ENCODE measurements at regions not wholly inside any gene's neighbourhood (a gene's known extent, or its start where the extent isn't known, plus 50 kb on each side); places are given as distances from the start of the nearest gene placed in this dataset.

GRCh38 chr4:28760003-28760402, 1899.4 kb downstream of the STIM2 start:
- no peak for DNase-seq (ENCODE audit: low read depth)
- TF ChIP-seq CTCF (IDR thresholded peaks at IDR 0.05; ENCODE audit: low read depth, low read length, missing control alignments), result no peak
- in situ Hi-C loops (cut with HindIII; ENCODE audit: low sequenced_read_pairs), result no loop called here
- no peak overlapping the region for H3K4me3 ChIP-seq (ENCODE audit: low read depth, low read length)

GRCh38 chr4:28772066-28772465, 1911.4 kb downstream of the STIM2 start:
- peak; percentile 66 for DNase-seq (ENCODE audit: low read depth)
- no peak for TF ChIP-seq CTCF (IDR thresholded peaks at IDR 0.05; ENCODE audit: low read depth, low read length, missing control alignments)
- no peak overlapping the region for H3K4me3 ChIP-seq (ENCODE audit: low read depth, low read length)
- in situ Hi-C loops (cut with HindIII; ENCODE audit: low sequenced_read_pairs), result no loop called here

GRCh38 chr4:28772788-28773187, 1912.1 kb downstream of the STIM2 start:
- in situ Hi-C loops (cut with HindIII; ENCODE audit: low sequenced_read_pairs), result no loop called here
- no peak for TF ChIP-seq CTCF (IDR thresholded peaks at IDR 0.05; ENCODE audit: low read depth, low read length, missing control alignments)
- DNase-seq (ENCODE audit: low read depth), result no peak
- no peak overlapping the region for H3K4me3 ChIP-seq (ENCODE audit: low read depth, low read length)

GRCh38 chr4:28774344-28774743, 1913.7 kb downstream of the STIM2 start:
- DNase-seq (ENCODE audit: low read depth), result no peak
- TF ChIP-seq CTCF (IDR thresholded peaks at IDR 0.05; ENCODE audit: low read depth, low read length, missing control alignments), result no peak
- in situ Hi-C loops (cut with HindIII; ENCODE audit: low sequenced_read_pairs), result no loop called here

DNA sequence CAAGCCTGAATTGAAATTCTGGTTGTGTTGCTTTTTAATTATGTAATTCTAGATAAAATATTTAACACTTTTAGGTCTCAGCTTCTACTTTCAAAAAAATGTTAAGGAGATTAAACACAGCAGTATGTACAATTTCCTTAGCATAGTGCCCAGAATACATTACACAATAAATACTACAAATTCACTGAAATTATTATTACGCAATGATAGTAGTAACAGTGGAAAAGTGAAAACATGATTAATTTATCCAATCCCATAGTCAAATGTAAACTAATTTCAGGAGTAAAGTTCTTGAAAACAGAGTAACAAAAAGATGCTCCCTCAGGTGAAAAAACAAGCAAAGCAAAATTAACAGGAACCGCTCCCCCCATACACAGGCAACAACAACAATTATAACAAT, 1915.4 kb downstream of the STIM2 start:
- no peak overlapping the region for H3K4me3 ChIP-seq (ENCODE audit: low read depth, low read length)
- in situ Hi-C loops (cut with HindIII; ENCODE audit: low sequenced_read_pairs), result no loop called here
- no peak for TF ChIP-seq CTCF (IDR thresholded peaks at IDR 0.05; ENCODE audit: low read depth, low read length, missing control alignments)
- DNase-seq (ENCODE audit: low read depth), result no peak

More at GRCh38 chr4:28774344-28774743, 1913.7 kb downstream of the STIM2 start:
- no peak overlapping the region for H3K4me3 ChIP-seq (ENCODE audit: low read depth, low read length)

- no peak for TF ChIP-seq CTCF (IDR thresholded peaks at IDR 0.05; ENCODE audit: low read depth, low read length, missing control alignments)
Measured at GRCh38 chr4:28784188-28784587, 1923.5 kb downstream of the STIM2 start.

GRCh38 chr4:28787947-28788346, 1927.3 kb downstream of the STIM2 start:
- DNase-seq (ENCODE audit: low read depth), result no peak
- H3K4me3 ChIP-seq (ENCODE audit: low read depth, low read length), result no peak overlapping the region
- no peak for TF ChIP-seq CTCF (IDR thresholded peaks at IDR 0.05; ENCODE audit: low read depth, low read length, missing control alignments)
- in situ Hi-C loops (cut with HindIII; ENCODE audit: low sequenced_read_pairs), result no loop called here

More at GRCh38 chr4:28784188-28784587, 1923.5 kb downstream of the STIM2 start:
- in situ Hi-C loops (cut with HindIII; ENCODE audit: low sequenced_read_pairs), result no loop called here
- DNase-seq (ENCODE audit: low read depth), result no peak
- H3K4me3 ChIP-seq (ENCODE audit: low read depth, low read length), result no peak overlapping the region

Measured in astrocyte of the cerebellum (primary cell).